OCI-LY3 (cell line): ENCODE measurements at regions not wholly inside any gene's neighbourhood (a gene's known extent, or its start where the extent isn't known, plus 50 kb on each side); places are given as distances from the start of the nearest gene placed in this dataset.

Experiments
- H2AFZ ChIP-seq: fragments of 200-600, 300-600 bp; shearing (Covaris generic); 2 replicates; pipeline ENCODE4 v1.6.0; 2014; ENCODE audit warnings: antibody characterized with exemption, low read depth, low read length
- H3K27ac ChIP-seq: fragments of 200-600, 300-600 bp; sonication (generic); 2 replicates; pipeline ENCODE4 v1.5.1; 2014; ENCODE audit warnings: mild to moderate bottlenecking, low read length, moderate library complexity, mixed read lengths
- H3K27me3 ChIP-seq: fragments of 200-600, 300-600 bp; sonication (generic); 2 replicates; pipeline ENCODE4 v1.6.1; 2014; ENCODE audit warnings: low read depth, low read length, mixed read lengths
- H3K36me3 ChIP-seq: fragments of 200-600, 300-600 bp; sonication (generic); replicated peaks from 2 replicates; pipeline ENCODE3; 2014; ENCODE audit warnings: low read depth, low read length, mixed read lengths
- H3K4me1 ChIP-seq: fragments of 300-600, 200-600 bp; sonication (generic); 2 replicates; pipeline ENCODE4 v1.6.1; 2014; ENCODE audit warnings: low read length, mixed read lengths
- H3K4me2 ChIP-seq: fragments of 200-600, 300-600 bp; sonication (generic); 2 replicates; pipeline ENCODE4 v1.6.1; 2014; ENCODE audit warnings: low read length, mixed read lengths
- H3K4me3 ChIP-seq: fragments of 300-600, 200-600 bp; sonication (generic); 2 replicates; pipeline ENCODE4 v1.5.1; 2014; ENCODE audit warnings: antibody characterized with exemption, mild to moderate bottlenecking, low read length, moderate library complexity
- H3K79me2 ChIP-seq: fragments of 300-600, 200-600 bp; shearing (Covaris generic); 2 replicates; pipeline ENCODE4 v1.6.1; 2014; ENCODE audit warnings: mild to moderate bottlenecking, low read length, mixed read lengths
- H3K9ac ChIP-seq: fragments of 300-600, 200-600 bp; shearing (Covaris generic); 2 replicates; pipeline ENCODE4 v1.6.0; 2014; ENCODE audit warnings: mild to moderate bottlenecking, low read length, moderate library complexity
- H3K9me3 ChIP-seq: fragments of 200-600, 300-600 bp; shearing (Covaris generic); 2 replicates; pipeline ENCODE4 v1.6.1; 2014; ENCODE audit warnings: low read length, mixed read lengths; ENCODE audit not compliant: insufficient read depth
- H4K20me1 ChIP-seq: fragments of 200-600, 300-600 bp; sonication (generic); 2 replicates; pipeline ENCODE4 v1.6.1; 2016; ENCODE audit warnings: low read length, mixed read lengths; ENCODE audit not compliant: insufficient read depth
- EZH2phosphoT487 ChIP-seq: fragments of 200-600 bp; shearing (Covaris generic); IDR thresholded peaks from 2 replicates; pipeline ENCODE4 v1.6.1; 2018; ENCODE audit warnings: antibody characterized with exemption, mixed run types, low read depth
- TF ChIP-seq, protein P1 (sequence below): fragments of 200-600, 300-600 bp; sonication (generic); IDR thresholded peaks from 2 replicates; pipeline ENCODE4 v1.5.1; 2014; ENCODE audit warnings: antibody characterized with exemption, low read length, low read depth

DNA sequence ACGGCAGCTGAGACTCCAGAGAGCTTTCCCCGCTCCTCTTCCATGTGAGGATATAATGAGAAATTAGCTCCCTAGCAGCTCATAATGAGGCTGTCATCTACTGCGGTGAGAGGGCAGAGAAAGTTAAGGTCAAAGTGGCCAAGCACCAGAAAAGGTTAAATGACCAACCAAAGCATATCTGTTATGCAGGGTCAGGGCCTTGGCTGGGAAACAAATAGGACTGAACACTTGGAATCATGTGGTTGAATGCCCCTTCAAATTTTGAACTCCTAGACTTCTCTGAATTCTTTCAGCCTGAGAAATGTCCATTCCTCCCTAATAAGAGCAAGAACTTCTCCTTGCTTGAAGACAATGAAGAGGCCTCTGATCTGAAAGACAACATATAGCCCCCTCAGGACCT is 115.9 kb downstream of the TM2D1 start:
- Histone ChIP-seq H3K9ac (no peak overlapping the region), H3K79me2 (no peaks in the 10 kb centered on the region), H3K4me1 (peaks cover 4% of the 10 kb centered on the region; the same call in 1 of the 2 replicates), H4K20me1 (no peaks in the 10 kb centered on the region), H3K4me3 (no peak overlapping the region), H3K36me3 (no peaks in the 10 kb centered on the region), H3K27me3 (no peaks in the 10 kb centered on the region), H3K9me3 (no peaks in the 10 kb centered on the region), H3K27ac (no peak overlapping the region), H3K4me2 (no peak overlapping the region), H2AFZ (no peak overlapping the region)
- TF ChIP-seq, protein P1, sequence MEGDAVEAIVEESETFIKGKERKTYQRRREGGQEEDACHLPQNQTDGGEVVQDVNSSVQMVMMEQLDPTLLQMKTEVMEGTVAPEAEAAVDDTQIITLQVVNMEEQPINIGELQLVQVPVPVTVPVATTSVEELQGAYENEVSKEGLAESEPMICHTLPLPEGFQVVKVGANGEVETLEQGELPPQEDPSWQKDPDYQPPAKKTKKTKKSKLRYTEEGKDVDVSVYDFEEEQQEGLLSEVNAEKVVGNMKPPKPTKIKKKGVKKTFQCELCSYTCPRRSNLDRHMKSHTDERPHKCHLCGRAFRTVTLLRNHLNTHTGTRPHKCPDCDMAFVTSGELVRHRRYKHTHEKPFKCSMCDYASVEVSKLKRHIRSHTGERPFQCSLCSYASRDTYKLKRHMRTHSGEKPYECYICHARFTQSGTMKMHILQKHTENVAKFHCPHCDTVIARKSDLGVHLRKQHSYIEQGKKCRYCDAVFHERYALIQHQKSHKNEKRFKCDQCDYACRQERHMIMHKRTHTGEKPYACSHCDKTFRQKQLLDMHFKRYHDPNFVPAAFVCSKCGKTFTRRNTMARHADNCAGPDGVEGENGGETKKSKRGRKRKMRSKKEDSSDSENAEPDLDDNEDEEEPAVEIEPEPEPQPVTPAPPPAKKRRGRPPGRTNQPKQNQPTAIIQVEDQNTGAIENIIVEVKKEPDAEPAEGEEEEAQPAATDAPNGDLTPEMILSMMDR: no peak
- TF ChIP-seq EZH2phosphoT487: no peak

DNA sequence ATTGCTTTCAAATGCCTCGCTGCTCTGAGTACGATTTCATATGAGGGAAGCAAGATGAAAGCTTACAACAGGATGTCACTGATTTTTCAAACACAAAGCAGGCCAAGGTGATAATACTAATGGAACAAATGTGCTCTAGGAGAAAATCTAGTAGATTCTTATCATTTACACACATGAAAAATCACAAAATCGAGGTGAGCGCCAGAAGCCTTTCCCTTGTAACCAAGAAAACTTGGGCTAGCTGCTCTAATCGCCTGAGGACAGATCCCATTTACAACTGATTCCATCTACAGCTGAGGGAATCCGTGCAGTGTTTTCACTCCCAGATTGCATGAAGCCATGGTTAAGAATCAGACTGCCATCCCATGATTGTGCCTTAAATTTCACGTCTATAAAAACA is 117.5 kb downstream of the TM2D1 start:
- Histone ChIP-seq H3K27me3 (no peaks in the 10 kb centered on the region), H3K9ac (no peak overlapping the region), H2AFZ (no peak overlapping the region), H3K4me3 (no peak overlapping the region), H3K79me2 (no peaks in the 10 kb centered on the region), H3K9me3 (no peaks in the 10 kb centered on the region), H4K20me1 (no peaks in the 10 kb centered on the region), H3K4me2 (no peak overlapping the region), H3K36me3 (no peaks in the 10 kb centered on the region), H3K27ac (no peak overlapping the region), H3K4me1 (no peaks in the 10 kb centered on the region)
- no peak for TF ChIP-seq EZH2phosphoT487
- TF ChIP-seq, protein P1: no peak

DNA sequence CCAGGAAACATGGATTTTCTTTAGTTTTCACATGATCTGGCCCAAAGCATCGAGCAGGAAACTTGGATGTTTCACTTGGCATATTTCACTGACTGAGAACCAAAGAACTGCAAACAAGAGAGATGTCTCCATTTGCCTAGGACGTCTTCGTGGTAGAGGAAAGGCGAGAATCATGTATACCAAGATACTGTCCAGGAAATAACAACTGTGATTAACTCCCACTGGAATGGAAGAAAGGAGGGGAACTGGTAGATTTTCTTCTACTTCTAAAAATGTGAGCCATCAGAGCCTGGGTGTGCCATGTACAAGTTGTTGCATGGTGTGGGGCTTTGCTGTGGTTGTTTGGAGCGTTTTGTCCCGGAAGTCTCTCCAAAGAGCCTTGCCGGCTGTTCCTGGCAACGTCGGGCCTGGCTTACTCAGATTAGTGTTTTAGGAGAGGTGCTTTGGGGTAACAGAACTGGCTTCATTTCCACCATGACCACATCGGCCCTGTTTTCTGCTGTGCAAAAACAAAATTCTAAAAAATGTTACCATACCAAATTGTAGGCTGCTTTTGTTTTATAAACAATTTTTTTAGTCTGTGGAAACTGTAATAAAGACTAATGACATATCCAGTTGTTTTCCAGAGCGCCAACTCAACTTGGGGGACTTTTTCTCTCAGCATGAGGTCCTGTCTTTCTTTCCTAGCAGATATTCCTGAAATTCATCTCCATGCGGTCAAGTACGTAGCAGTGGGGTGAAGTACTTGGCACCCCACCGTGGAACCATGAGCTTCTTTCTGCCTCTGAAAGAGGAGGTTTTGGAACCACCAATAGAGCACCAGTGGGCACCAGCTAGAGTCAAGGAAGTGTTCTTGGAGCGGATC is 118.3 kb downstream of the TM2D1 start:
- no peaks in the 10 kb centered on the region for H4K20me1 ChIP-seq
- H3K79me2 ChIP-seq: no peaks in the 10 kb centered on the region
- H2AFZ ChIP-seq: no peak overlapping the region
- no peak overlapping the region for H3K27ac ChIP-seq
- no peak overlapping the region for H3K4me2 ChIP-seq
- no peaks in the 10 kb centered on the region for H3K36me3 ChIP-seq
- H3K4me3 ChIP-seq: no peak overlapping the region
- no peaks in the 10 kb centered on the region for H3K27me3 ChIP-seq
- no peaks in the 10 kb centered on the region for H3K9me3 ChIP-seq
- TF ChIP-seq EZH2phosphoT487: no peak
- TF ChIP-seq, protein P1: no peak
- no peak overlapping the region for H3K9ac ChIP-seq
- no peaks in the 10 kb centered on the region for H3K4me1 ChIP-seq

DNA sequence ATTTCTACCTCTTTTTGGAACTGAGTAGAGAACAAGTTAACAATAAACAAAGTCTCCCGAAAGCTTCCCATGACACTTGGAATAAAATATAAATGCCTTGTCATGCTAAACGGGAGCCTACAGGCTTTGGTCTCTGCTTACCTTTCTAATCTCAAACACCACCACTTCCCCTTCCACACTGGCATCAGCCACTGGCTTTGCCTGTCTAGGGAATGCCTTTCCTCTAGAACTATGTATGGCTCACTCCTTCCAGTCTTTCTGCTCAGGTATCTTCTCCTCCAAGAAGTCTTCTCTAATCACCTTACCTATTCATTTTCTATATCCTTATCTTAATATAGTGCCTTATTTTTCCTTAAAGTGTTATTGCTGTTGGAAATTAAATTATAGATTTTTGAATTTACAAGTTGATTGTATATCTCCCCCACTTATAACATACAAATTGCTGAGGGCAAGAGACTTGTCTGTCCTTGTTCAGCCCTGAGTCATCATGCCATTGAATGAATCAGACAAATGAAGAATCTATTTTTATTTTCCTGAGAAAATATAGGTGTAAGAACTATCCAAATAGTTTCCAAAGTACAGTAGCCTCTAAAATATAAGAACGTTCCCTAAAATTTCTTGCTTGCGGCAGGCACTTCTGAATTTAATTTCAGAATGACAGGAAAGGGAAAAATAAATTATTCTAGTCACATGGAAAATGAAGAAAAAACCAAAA is 119.2 kb downstream of the TM2D1 start:
- no peaks in the 10 kb centered on the region for H3K27me3 ChIP-seq
- H2AFZ ChIP-seq: no peak overlapping the region
- H3K9me3 ChIP-seq: no peaks in the 10 kb centered on the region
- no peak overlapping the region for H3K4me3 ChIP-seq
- H3K9ac ChIP-seq: no peak overlapping the region
- H4K20me1 ChIP-seq: no peaks in the 10 kb centered on the region
- no peak overlapping the region for H3K27ac ChIP-seq
- H3K79me2 ChIP-seq: no peaks in the 10 kb centered on the region
- H3K36me3 ChIP-seq: no peaks in the 10 kb centered on the region
- no peak overlapping the region for H3K4me2 ChIP-seq
- H3K4me1 ChIP-seq: no peaks in the 10 kb centered on the region
- TF ChIP-seq, protein P1: no peak
- TF ChIP-seq EZH2phosphoT487: no peak
